HG02885 (cell line): ENCODE measurements at regions not wholly inside any gene's neighbourhood (a gene's known extent, or its start where the extent isn't known, plus 50 kb on each side); places are given as distances from the start of the nearest gene placed in this dataset.

Source experiments
- ATAC-seq: cut with Tn5 transposase; IDR thresholded peaks from one replicate; pipeline ENCODE4 v1.9.1; 2021; ENCODE audit warnings: mild to moderate bottlenecking; ENCODE audit not compliant: unreplicated experiment, poor library complexity

- peak; percentile 47 for ATAC-seq
Measured at GRCh38 chr1:194342484-194343262, 1156.3 kb upstream of the B3GALT2 start.

- no peak for ATAC-seq
Measured at GRCh38 chr1:194341587-194341986, 1155.2 kb upstream of the B3GALT2 start.

GRCh38 chr1:194339471-194339870, 1153.1 kb upstream of the B3GALT2 start:
- ATAC-seq, result no peak

- ATAC-seq, result peak; percentile 77
Measured at GRCh38 chr1:194338241-194338948, 1152.0 kb upstream of the B3GALT2 start.

- no peak for ATAC-seq
Measured at GRCh38 chr1:194333240-194333639, 1146.8 kb upstream of the B3GALT2 start.

- no peak for ATAC-seq
Measured at GRCh38 chr1:194331758-194332157, 1145.3 kb upstream of the B3GALT2 start.

GRCh38 chr1:194322751-194323150, 1136.3 kb upstream of the B3GALT2 start:
- no peak for ATAC-seq

- no peak for ATAC-seq
Measured at GRCh38 chr1:194318790-194319280, 1132.4 kb upstream of the B3GALT2 start.

- ATAC-seq, result no peak
Measured at GRCh38 chr1:194309697-194310096, 1123.3 kb upstream of the B3GALT2 start.

- ATAC-seq, result no peak
Measured at GRCh38 chr1:194309269-194309668, 1122.9 kb upstream of the B3GALT2 start.

GRCh38 chr1:194300776-194301175, 1114.4 kb upstream of the B3GALT2 start:
- ATAC-seq, result no peak

GRCh38 chr1:194300340-194300739, 1113.9 kb upstream of the B3GALT2 start:
- no peak for ATAC-seq

GRCh38 chr1:194298007-194298598, 1111.7 kb upstream of the B3GALT2 start:
- no peak for ATAC-seq

- no peak for ATAC-seq
Measured at GRCh38 chr1:194297094-194297493, 1110.7 kb upstream of the B3GALT2 start.

- ATAC-seq, result no peak
Measured at GRCh38 chr1:194296201-194296600, 1109.8 kb upstream of the B3GALT2 start.

- peak; percentile 94 for ATAC-seq
Measured at GRCh38 chr1:194295685-194296084, 1109.3 kb upstream of the B3GALT2 start.

- no peak for ATAC-seq
Measured at GRCh38 chr1:194293851-194294405, 1107.5 kb upstream of the B3GALT2 start.

- ATAC-seq, result no peak
Measured at GRCh38 chr1:194292966-194293365, 1106.6 kb upstream of the B3GALT2 start.

- peak; percentile 96 for ATAC-seq
Measured at GRCh38 chr1:194289569-194290266, 1103.3 kb upstream of the B3GALT2 start.

GRCh38 chr1:194288238-194288637, 1101.8 kb upstream of the B3GALT2 start:
- ATAC-seq, result no peak
